H54 (cell line): ENCODE measurements at regions not wholly inside any gene's neighbourhood (a gene's known extent, or its start where the extent isn't known, plus 50 kb on each side); places are given as distances from the start of the nearest gene placed in this dataset.
"Not testable (repeated sequence)": the region's sequence is repeated elsewhere in the genome, so short reads cannot be mapped to it uniquely, and the experiment has no call there.

Experiments used
- DNase-seq: peaks from one replicate; pipeline ENCODE4 v3.0.0; 2011; ENCODE audit warnings: low spot score, mixed read lengths; ENCODE audit not compliant: insufficient read length
- FAIRE-seq: peaks from 3 replicates; lab custom pipeline; 2011; peaks lifted over from hg19 to GRCh38; lab: Jason Lieb, UNC
- POLR2A ChIP-seq: IDR thresholded peaks from 2 replicates; pipeline ENCODE4 v1.6.1; 2011; ENCODE audit warnings: low read depth, mild to moderate bottlenecking, low read length

DNA sequence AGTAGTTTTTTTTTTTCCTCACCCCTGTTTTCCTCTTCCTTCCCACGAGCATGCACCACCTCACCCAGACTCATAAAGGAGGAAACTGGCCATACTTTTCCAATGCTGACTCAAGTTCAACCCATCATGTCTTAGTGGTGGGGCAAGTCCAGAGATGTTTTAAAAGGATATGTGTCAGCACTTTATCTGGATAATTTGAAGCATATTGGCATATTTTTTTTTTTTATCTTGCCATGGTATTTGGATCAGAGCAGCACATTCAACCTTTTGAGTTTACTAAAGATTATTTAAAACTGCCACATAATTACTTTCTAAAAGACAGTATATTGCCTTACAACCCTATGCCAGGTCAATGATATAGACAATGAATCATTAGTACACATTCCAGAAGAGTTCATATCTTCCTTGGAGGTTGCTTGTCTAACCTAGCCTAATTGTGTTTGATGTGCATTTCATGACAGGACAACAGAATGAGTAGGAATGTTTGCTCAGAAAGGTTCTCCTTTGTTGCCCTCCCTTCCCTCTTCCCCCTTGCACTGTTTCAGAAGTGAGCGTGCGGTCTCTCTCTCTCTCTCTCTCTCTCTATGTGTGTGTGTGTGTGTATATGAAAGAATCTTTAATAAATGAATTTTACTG lies 950.7 kb upstream of the FAM98A start:
- no peak for FAIRE-seq
- no peak for DNase-seq
- no peak for TF ChIP-seq POLR2A

DNA sequence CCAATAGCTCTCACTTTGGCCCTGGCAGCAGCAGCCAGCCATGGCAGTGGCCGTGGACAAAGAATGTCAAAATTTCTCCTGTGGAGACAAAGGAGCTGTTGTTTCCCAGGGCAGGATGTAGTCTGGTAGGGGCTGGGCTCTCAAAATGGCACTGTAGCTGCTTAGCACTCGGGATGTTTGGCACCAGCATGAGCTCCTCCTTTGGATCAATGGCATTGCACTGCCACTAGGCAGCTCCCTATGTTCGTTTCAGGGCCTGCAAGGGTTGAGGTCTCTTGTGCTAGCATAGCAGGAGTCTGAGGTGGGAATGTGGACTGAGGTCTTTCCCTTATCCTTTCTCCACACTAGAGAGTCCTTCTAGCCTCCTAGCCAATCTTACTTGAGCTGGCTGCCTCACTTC lies 948.8 kb upstream of the FAM98A start:
- no peak for TF ChIP-seq POLR2A
- DNase-seq (no peak), FAIRE-seq (no peak)

DNA sequence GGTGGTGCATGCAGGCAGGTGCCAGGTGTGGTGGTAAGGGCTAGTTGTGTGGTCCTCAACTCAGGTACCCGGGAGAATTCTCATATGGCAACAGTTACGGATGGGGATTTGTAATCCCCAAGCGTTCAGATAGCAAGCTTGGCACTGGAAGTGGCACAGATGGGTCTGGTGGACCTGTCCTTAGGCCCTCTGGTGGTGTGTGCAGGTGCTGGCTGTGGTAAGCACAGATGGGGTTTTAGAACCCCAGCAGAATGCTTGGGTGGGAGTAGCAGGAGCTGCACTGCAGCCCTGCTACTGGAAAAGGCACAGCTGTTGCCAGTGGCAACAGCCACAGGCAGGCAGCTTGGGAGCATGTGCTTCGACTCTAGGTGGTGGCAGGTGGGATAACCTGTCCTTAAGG lies 948.2 kb upstream of the FAM98A start:
- FAIRE-seq, result no peak
- no peak for DNase-seq
- TF ChIP-seq POLR2A, result no peak

DNA sequence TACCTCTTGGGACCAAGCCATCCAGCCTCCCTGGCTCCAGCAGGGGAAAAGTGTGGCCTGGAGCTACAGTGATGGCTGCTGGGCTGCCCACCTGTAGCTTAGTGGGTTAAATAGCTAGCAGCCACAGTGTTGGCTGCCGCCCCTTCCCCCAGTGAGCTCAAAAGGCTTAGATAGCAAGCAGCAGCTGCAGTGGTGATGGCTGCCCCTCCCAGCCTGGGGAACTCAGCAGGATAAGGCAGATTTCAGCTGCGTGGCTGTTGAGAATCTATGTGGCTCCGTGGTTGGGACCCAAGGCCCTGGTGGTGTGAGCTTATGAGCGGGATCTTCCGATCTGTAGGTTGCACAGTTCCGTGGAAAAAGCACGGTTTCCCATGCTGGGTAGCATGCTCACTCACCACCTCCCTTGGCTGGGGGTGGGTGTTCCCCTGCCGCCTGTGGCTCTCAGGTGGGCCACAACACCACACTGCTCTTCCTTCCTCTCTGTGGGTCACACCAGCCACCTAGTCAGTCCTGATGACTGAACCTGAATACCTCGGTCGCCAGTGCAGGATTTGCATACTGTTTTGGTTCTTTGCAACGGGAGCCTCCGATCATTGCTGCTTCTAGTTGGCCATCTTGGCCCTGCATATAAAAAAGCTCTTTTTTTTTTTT lies 946.5 kb upstream of the FAM98A start:
- DNase-seq, result no peak
- FAIRE-seq, result no peak
- no peak for TF ChIP-seq POLR2A

DNA sequence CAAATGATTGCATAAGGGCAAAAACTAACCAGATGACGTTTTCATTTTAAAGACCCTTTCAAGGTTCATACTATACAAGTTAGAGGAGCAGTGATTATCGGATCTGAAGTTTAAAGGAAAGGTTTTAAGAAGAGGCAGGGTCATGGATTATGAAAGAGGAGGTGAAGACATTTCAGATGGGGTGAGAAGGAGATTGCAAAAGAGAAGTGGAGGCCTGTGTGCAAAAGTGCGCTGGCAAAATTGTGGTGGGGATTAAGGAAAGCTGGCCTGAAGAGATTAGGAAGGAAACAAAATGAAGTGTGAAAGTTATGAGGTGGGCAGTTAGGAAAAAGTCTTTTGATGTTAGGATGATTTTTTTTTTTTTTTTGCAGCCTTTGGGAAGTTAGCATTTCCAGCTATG lies 935.7 kb upstream of the FAM98A start:
- FAIRE-seq (no peak), DNase-seq (no peak)
- no peak for TF ChIP-seq POLR2A

- TF ChIP-seq POLR2A, result no peak
- DNase-seq, result no peak
Observed at GRCh38 chr2:34534341-34534740, 935.2 kb upstream of the FAM98A start.

DNA sequence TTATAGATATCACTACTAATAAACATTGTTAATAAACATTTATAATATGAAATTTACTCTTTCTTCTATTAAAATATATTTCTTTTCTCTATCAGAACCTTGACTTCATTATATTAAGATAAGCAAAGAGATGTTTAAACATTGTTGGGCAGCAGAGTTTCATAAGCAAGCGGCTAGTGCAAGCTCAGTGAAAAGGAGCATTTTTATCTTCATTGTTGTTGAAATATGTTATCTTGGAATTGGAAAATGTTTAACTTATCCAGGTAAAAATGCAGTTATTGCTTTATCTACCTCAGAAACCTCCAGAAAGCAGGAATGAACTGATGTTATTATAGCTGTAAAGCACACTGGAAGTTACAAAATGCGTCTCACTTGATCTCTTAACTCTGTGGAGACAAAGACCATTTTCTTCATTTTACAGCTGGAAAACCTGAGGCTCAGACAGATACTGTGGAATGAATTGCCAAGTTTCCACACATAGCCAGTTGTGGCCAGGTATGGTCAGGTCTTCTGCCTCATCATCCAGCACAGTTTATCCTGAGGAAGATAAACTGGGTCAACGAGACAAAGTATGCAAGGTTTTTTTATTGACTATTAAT lies 934.6 kb upstream of the FAM98A start:
- FAIRE-seq (no peak), DNase-seq (no peak)
- no peak for TF ChIP-seq POLR2A

More at GRCh38 chr2:34534341-34534740, 935.2 kb upstream of the FAM98A start:
- no peak for FAIRE-seq

DNA sequence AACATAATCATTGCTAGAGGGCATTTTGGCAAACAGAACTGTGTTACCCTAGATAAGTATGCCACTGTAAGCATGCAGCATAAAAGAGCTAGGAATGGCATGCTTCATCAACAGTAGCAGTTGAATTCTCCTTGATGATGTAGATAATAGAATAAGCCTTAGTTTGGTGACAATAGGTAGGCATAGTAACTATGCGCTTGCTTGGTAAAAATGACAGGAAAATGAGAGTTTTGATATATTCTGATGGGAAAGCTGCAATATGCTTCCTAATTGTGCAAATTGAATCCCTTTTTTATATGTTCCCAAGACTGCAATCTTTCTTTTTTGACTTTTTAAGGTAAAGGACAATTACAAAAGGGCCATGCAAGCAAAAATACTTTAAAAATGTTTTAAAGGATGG lies 930.9 kb upstream of the FAM98A start:
- FAIRE-seq (no peak), DNase-seq (no peak)
- TF ChIP-seq POLR2A, result no peak

DNA sequence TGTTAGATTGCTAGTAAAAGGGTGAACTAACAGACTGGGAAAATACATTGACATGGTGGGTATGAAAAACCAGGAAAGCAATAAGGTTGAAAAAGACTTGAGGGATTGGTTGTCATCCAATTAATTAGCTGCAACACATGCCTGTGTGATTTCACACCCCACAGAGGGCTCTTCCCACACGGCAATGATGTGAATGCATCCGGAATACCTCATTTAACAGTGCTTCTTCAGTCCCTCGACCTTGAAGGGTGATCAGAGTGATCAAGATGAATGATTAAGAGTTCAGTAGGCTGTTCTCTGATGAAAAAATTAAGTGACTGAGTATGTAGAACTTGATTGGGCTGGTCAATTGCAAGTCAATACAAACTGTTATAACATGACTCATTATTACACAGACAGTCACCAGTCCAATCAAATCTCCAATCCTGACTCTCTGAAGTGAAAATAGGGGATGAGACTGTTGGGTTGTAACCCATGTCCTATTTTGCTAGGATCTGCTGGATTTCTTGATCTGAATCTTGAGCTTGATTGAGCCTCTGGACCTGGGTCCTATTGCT lies 924.9 kb upstream of the FAM98A start:
- FAIRE-seq, result no peak
- no peak for TF ChIP-seq POLR2A
- no peak for DNase-seq

- no peak for TF ChIP-seq POLR2A
- FAIRE-seq (no peak), DNase-seq (no peak)
Observed at GRCh38 chr2:34519659-34520058, 920.6 kb upstream of the FAM98A start.

DNA sequence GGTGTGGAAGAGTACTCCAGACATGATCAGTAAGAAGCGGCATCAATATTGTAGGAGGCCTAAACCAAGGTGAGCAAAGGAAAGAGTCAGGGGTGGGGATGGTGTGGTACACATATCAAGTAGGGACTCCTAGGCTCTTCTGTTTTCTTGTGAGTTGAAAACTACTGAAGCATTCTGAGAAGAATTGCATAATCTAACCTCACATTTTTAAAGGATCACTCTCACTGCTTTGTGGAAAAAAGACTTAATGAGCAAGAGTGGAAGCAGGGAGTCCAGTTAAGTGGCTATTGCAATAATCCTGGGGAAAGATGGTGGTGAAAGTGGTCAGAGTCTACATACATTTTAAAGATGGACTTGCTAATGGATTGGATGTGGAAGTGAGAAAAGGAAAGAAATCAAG lies 899.5 kb upstream of the FAM98A start:
- DNase-seq (no peak), FAIRE-seq (no peak)
- TF ChIP-seq POLR2A, result no peak

DNA sequence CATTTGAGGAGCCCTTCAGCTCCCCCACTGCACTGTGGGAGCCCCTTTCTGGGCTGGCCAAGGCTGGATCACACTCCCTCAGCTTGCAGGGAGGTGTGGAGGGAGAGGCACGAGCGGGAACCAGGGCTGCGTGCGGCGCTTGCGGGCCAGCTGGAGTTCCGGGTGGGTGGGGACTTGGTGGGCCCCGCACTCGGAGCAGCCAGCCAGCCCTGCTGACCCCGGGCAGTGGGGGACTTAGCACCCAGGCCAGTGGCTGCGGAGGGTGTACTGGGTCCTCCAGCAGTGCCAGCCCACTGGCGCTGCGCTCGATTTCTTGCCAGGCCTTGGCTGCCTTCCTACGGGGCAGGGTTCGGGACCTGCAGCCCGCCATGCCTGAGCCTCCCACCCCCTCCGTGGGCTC lies 895.1 kb upstream of the FAM98A start:
- DNase-seq, FAIRE-seq: not testable (repeated sequence)

GRCh38 chr2:34492561-34493455 lies 893.7 kb upstream of the FAM98A start:
- TF ChIP-seq POLR2A, result no peak
- no peak for DNase-seq
- no peak for FAIRE-seq

- no peak for TF ChIP-seq POLR2A
- DNase-seq (no peak), FAIRE-seq (no peak)
Observed at GRCh38 chr2:34486965-34487364, 887.9 kb upstream of the FAM98A start.
